HG03196 (cell line): ENCODE measurements at regions not wholly inside any gene's neighbourhood (a gene's known extent, or its start where the extent isn't known, plus 50 kb on each side); places are given as distances from the start of the nearest gene placed in this dataset.
"Not testable (repeated sequence)": the region's sequence is repeated elsewhere in the genome, so short reads cannot be mapped to it uniquely, and the experiment has no call there.

Source experiments
- ATAC-seq: cut with Tn5 transposase; IDR thresholded peaks from one replicate; pipeline ENCODE4 v1.9.1; 2021; ENCODE audit not compliant: unreplicated experiment

DNA sequence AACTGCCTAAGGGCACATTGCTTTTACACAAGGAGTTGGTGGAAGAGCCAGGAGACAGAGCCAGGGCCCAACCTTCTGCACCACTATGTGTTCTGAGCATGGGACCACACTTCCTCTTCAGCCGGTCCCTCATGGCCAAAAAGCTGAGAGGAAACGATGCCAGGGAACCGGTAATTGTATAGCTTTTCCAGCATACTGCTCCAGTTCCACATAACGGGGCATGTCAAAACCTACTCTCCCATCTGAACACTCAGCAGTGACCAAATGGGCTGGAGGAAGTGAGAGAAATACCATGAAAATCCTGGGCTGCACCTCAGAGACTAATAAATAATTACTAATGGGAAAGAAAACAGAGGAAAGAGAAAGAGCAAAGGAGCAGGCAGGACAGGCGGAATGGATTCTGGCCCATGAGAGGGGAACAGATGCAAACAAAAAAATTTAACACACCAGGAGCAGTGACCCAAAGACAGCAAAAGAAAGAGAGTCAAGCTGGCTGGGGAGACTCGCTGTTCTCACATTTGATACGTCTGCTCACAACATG is 52.0 kb upstream of the BMP2 start:
- no peak for ATAC-seq

DNA sequence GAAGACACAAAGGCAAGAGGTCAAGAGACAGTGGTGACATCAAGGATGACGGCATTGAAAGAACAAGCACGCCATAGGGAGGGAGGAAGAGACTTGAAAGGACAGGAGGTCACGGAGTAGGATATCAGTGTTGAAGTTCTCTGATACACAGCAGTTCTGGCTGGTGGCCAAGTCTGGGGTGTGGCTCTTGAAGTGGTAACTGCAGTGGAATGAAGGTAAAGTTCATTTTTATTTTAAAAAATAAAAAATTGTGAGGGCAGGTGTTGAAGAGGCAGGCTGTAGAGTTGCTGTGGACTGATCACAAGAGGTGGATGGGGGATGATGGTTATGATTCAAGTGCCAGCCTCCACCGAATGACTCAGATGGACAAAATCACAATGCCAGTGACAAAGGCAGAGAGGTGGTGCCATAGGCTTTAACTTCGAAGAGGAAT is 53.2 kb upstream of the BMP2 start:
- ATAC-seq: no peak

DNA sequence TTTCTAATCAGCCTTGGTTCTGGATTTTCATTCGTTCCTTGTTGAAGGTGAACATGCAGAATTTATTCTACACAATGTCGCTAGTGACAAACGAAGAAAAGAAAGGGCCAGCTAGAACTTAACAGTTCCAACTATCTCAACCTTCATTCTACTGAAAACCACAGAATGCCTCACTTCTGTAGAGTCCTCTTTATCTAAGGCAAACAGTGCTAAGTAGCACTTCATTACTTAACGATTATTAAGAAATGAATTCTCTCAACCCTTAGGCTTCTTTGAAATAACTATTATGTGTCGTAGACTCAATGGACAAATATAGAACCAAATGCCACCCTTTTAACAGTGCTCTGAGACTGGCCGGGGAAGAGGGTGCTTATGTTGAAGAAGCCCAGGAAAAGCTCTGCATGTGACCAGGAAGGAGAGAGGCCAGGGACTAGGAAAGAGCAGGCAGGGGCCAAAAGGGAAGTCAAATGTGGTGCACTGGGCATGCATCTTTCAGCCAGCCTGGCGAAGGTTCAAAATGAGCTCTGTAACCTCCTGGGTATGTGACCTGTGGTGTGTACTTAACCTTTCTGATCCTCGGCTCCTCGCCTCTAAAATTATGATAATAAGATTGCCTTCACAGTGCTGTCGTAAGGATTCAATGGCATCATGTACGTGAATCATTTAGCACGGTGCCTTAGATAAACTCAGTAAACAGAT is 55.4 kb upstream of the BMP2 start:
- no peak for ATAC-seq

- no peak for ATAC-seq
These were observed 57.4 kb upstream of the BMP2 start for GRCh38 chr20:6709910-6710595.

GRCh38 chr20:6708010-6708409 is 59.5 kb upstream of the BMP2 start:
- ATAC-seq: no peak

- ATAC-seq: no peak
These were observed 60.1 kb upstream of the BMP2 start for GRCh38 chr20:6707321-6707831.

GRCh38 chr20:6705926-6706548 is 61.4 kb upstream of the BMP2 start:
- ATAC-seq: no peak

DNA sequence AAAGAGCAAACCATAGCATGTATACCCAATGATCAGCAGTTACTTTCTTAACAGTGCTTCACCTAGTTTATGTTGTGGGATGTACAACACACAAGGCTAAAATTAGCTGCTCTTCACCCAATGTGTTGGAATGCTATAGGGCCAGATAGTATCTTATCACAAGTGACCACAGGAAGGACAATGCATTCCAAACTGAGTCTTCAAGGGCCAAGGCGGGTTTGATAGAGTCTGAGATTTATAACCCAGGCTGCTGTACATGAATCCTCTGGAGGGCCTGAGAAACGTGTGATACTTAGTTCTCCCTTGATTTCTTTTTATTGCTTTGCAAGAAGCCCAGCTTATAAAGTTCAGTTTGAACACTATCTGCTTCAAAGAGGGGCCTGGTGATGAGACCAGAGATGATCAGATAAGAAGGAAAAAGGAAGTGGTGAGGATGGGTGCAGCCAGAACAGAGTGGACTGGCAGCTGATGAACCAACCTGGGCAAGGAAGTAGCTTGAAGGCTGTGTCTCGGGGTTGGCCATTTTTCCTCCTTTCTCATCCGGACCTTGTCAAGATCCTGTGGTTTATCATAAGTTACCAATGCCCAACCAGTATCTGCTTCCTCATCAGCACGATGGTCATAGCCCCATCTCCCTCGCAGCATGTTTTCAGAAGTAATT is 62.2 kb upstream of the BMP2 start:
- no peak for ATAC-seq

DNA sequence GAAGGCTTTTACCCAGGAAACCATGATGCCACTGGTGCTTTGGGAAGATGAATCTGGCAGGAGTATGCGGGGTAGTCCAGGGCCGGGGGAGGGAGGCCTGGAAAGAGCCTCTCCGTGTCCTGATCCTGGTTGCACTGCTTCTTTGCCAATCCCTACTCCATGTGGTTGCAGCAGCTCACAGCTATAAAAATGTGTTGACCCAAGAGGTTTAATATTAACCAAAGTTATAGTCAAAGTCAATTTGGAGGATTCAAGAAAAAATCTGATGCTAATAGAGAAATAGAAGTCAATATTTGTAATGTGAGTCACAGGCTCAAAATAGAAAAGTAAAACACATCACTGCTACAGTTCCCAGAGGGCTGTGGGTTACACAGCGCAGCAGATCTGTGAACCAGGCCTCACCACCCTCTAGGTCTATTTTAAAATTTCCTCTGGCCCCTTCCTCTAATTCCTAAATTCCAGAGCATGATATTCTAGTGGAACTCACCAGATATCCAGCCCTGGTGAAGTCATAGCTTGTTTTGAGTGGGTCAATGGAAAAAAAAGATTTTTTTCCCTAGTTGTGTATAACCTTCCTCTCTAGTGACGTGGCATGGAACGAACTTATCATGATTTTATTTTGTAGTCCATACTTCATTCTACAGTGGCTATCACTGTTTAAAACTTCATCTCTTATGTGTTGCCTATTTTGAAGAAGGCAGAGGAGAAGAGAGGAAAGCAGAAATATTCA is 63.2 kb upstream of the BMP2 start:
- no peak for ATAC-seq

DNA sequence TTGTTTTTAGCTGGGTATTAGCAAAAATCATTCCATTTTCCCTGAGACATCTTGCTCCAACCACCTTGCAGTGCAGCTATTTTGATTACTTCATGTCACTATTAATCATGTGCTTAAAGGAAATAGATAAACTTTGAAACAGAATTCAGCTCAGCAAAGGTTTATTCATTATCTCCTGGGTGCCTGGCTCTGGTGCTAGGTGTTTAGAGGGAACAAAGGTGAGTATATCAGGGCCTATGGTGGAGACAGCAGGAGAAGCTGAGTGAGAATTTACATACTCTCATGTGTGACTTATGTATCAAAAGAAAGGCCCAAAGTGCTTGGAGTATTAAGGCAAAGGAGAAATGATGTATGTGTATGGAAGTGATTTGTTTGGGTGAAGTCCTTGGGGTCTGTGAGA is 63.8 kb upstream of the BMP2 start:
- no peak for ATAC-seq

DNA sequence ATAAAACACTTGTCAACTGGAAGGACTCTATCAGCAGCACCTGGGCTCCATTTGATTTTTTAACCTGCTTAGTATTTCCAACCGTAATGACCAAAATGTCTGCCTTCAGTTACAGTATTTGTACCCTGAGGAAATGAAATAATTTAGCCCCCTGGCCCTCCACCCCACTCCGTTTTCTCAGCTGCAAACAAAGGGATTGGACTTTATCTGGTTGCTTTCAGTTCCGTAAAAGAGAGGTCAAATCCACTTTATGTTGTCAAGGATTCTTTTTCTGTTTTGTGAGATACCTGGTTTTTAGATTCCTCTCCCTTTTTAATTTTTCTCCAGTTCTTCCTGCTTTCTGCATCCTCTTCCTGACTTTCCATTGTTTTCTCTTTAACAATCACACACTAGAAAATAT is 64.4 kb upstream of the BMP2 start:
- no peak for ATAC-seq

GRCh38 chr20:6702144-6702543 is 65.3 kb upstream of the BMP2 start:
- ATAC-seq: no peak

DNA sequence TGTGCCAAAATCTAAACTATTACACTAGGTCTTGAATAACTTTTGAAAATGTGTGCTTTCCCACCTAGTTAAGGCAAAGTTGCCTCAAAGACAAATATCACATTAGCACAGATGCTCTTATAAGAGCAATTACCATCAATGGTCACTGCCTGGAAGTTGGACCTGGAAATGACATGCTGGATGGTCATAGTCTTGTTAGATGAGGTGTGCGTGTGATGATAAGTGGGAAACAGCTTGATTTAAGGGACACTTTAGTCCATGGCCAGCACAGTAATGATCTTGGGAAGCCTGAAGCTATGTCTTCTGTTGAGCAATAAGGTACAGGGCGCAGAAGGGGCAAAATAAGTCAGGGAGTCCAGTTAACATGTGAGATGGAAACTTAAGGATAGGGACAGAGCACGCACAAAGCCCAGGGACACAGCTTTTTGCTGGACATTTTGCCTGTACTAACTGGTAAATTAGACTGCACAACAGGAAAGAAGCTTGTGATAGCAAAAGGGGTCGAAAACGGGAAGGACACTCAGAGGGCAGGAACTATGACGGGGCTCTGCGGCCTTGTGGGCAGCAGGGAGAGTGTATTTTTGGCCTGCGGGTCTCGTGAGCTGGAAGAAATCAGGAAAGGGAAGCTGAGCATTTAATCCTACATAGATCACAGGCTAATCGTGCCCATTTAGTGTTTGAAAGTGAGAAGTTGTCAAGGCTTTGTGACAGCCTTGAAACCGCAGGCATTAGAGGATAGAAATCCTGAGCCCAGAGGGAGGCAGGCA is 66.7 kb upstream of the BMP2 start:
- ATAC-seq: no peak

DNA sequence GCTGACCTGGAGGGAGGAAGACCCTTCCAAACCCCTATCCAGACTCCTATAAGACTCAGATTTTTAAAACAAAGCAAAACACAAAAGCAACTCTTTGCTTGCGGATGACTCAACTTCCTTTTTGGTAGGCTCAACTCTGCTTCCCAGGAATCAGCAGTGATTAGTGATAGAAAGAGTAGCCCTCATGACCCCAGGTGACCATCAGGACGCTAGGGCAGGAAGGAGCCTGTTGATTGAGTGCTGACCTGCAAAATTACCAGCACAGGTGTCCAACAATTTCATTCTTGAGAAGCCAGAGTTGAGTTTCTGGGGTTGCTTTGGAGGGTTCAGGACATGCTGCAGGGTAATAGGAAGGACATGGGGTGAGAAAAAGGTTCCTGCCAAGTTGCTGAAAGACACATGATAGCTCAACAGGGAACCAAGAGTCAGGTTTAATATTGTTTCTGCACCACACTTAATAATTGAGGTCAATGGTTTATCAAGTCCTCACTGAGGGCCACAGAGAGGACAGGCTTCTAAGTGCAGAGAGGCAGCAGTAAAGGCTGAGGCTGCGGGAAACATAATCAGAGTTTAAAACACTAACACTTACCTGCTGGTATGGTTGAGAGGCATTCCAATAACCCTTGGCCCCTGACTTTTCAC is 67.4 kb upstream of the BMP2 start:
- ATAC-seq: no peak

DNA sequence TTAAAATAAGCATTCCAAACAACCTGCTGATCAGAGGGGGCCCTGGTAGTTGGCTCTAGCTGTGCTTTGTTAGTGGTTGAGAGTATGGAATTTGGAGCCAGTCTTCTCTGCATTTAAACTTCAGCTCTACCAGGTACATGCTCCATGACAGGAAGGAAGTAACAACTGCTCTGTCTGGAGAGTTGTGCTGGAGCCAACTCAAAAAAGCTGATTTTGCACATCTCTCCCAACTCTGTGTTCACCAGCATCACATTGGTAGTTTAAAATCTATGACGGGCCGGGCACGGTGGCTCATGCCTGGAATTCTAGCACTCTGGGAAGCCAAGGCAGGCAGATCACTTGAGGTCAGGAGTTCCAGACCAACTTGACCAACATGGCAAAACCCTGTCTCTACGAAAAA is 68.8 kb upstream of the BMP2 start:
- ATAC-seq: no peak

DNA sequence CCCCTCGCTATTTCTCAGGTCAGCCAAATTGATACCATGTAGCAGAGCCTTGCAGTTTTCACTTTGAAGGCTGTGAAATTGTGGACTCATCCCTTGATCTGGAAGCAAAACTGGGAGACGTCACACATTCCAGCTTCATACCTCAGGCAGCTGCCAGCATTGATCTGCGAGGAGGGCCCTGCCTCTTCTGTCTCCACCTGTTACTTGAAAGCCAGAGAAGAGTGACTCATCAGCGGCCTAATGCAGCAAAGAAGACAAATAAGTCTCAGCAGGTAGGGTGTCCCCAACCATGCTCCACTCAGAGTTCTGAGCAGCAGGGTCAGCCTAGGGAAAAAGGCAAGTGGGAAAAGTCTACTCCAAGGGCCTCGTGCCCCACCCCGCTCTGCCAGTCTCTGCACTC is 69.4 kb upstream of the BMP2 start:
- no peak for ATAC-seq

- ATAC-seq: no peak
These were observed 70.1 kb upstream of the BMP2 start for GRCh38 chr20:6697228-6697972.

- ATAC-seq: no peak
These were observed 71.5 kb upstream of the BMP2 start for GRCh38 chr20:6696001-6696400.

- ATAC-seq: not testable (repeated sequence)
These were observed 73.7 kb upstream of the BMP2 start for GRCh38 chr20:6693808-6694198.
